SK-N-MC (cell line): ENCODE measurements at regions not wholly inside any gene's neighbourhood (a gene's known extent, or its start where the extent isn't known, plus 50 kb on each side); places are given as distances from the start of the nearest gene placed in this dataset.
A peak's percentile ranks its signal among the peaks of the same experiment; 100 is the strongest.
"Not testable (repeated sequence)": the region's sequence is repeated elsewhere in the genome, so short reads cannot be mapped to it uniquely, and the experiment has no call there.

Source experiments
- DNase-seq: peaks from one replicate; pipeline ENCODE4 v3.0.0-alpha.2; 2011; ENCODE audit warnings: low read depth, low spot score
- H3K27ac ChIP-seq: fragments of 200-600 bp; sonication (generic); 2 replicates; pipeline ENCODE4 v1.5.1; 2016; ENCODE audit warnings: mixed run types
- H3K36me3 ChIP-seq: fragments of 200-600 bp; sonication (generic); 2 replicates; pipeline ENCODE4 v1.6.1; 2017; ENCODE audit warnings: antibody characterized with exemption, low read length, mixed read lengths; ENCODE audit not compliant: insufficient read depth
- H3K4me3 ChIP-seq: fragments of 200-600 bp; sonication (generic); 2 replicates; pipeline ENCODE4 v1.5.1; 2016
- H3K9ac ChIP-seq: fragments of 200-600 bp; sonication (generic); 2 replicates; pipeline ENCODE4 v1.8.0; 2017; ENCODE audit warnings: mixed run types, mixed read lengths; ENCODE audit not compliant: insufficient read length
- H3K9me3 ChIP-seq: fragments of 200-600 bp; sonication (generic); 2 replicates; pipeline ENCODE4 v1.6.1; 2017; ENCODE audit warnings: low read depth, mild to moderate bottlenecking, antibody characterized with exemption, low read length, moderate library complexity, mixed read lengths
- EZH2 ChIP-seq: fragments of 200-600 bp; sonication (generic); IDR thresholded peaks from one replicate; pipeline ENCODE4 v1.6.1; 2017; ENCODE audit warnings: antibody characterized with exemption
- FOXP2 ChIP-seq: optimal IDR thresholded peaks from 2 replicates; pipeline ENCODE3; 2011; ENCODE audit warnings: mild to moderate bottlenecking, moderate library complexity; ENCODE audit not compliant: insufficient read depth; ENCODE audit errors: extremely low read length, control extremely low read depth
- POLR2AphosphoS5 ChIP-seq: IDR thresholded peaks from 2 replicates; pipeline ENCODE4 v1.6.1; 2012; ENCODE audit warnings: mild to moderate bottlenecking, low read depth, low read length, borderline replicate concordance

GRCh38 chr5:62231576-62231975, 74.4 kb upstream of the KIF2A start:
- TF ChIP-seq POLR2AphosphoS5 (no peak), FOXP2 (no peak), EZH2 (no peak)
- Histone ChIP-seq H3K36me3 (no peaks in the 10 kb centered on the region), H3K9me3 (no peaks in the 10 kb centered on the region), H3K9ac (no peak overlapping the region), H3K4me3 (no peak overlapping the region), H3K27ac (no peak overlapping the region)
- DNase-seq, result no peak

- DNase-seq, H3K9me3 ChIP-seq, H3K27ac ChIP-seq, H3K36me3 ChIP-seq, H3K9ac ChIP-seq, H3K4me3 ChIP-seq: not testable (repeated sequence)
Observed at GRCh38 chr5:62232218-62232617, 73.8 kb upstream of the KIF2A start.

- DNase-seq, H3K9ac ChIP-seq, H3K27ac ChIP-seq: not testable (repeated sequence)
Observed at GRCh38 chr5:62233083-62234046, 72.6 kb upstream of the KIF2A start.

GRCh38 chr5:62236593-62236992, 69.4 kb upstream of the KIF2A start:
- H3K36me3 ChIP-seq, H3K9me3 ChIP-seq, H3K27ac ChIP-seq, H3K9ac ChIP-seq, DNase-seq, H3K4me3 ChIP-seq: not testable (repeated sequence)

More at GRCh38 chr5:62233083-62234046, 72.6 kb upstream of the KIF2A start:
- not testable (repeated sequence) for H3K4me3 ChIP-seq, H3K36me3 ChIP-seq, H3K9me3 ChIP-seq

GRCh38 chr5:62237944-62238343, 68.1 kb upstream of the KIF2A start:
- peak overlapping the region; percentile 21; the same call in 1 of the 2 replicates for H3K27ac ChIP-seq
- not testable (repeated sequence) for H3K9ac ChIP-seq, H3K36me3 ChIP-seq, H3K9me3 ChIP-seq, DNase-seq, H3K4me3 ChIP-seq

GRCh38 chr5:62238584-62238983, 67.4 kb upstream of the KIF2A start:
- not testable (repeated sequence) for DNase-seq, H3K36me3 ChIP-seq, H3K4me3 ChIP-seq, H3K9ac ChIP-seq, H3K9me3 ChIP-seq
- H3K27ac ChIP-seq, result 0 out of 2 replicates have a peak overlapping the region, but pooled peaks have one; percentile 21

GRCh38 chr5:62240494-62240893, 65.5 kb upstream of the KIF2A start:
- H3K36me3 ChIP-seq, H3K9me3 ChIP-seq, H3K27ac ChIP-seq, DNase-seq, H3K9ac ChIP-seq, H3K4me3 ChIP-seq: not testable (repeated sequence)

- not testable (repeated sequence) for DNase-seq, H3K9ac ChIP-seq, H3K27ac ChIP-seq, H3K9me3 ChIP-seq, H3K4me3 ChIP-seq, H3K36me3 ChIP-seq
Observed at GRCh38 chr5:62242000-62242399, 64.0 kb upstream of the KIF2A start.

GRCh38 chr5:62243046-62243445, 63.0 kb upstream of the KIF2A start:
- H3K9ac ChIP-seq, DNase-seq, H3K36me3 ChIP-seq, H3K27ac ChIP-seq, H3K4me3 ChIP-seq, H3K9me3 ChIP-seq: not testable (repeated sequence)

GRCh38 chr5:62248192-62248591, 57.8 kb upstream of the KIF2A start:
- H3K9me3 ChIP-seq, H3K36me3 ChIP-seq, H3K9ac ChIP-seq, H3K27ac ChIP-seq, DNase-seq, H3K4me3 ChIP-seq: not testable (repeated sequence)

- not testable (repeated sequence) for H3K9me3 ChIP-seq, H3K36me3 ChIP-seq, H3K9ac ChIP-seq, H3K4me3 ChIP-seq, H3K27ac ChIP-seq, DNase-seq
Observed at GRCh38 chr5:62250085-62250484, 55.9 kb upstream of the KIF2A start.

GRCh38 chr5:62250919-62251318, 55.1 kb upstream of the KIF2A start:
- H3K4me3 ChIP-seq, H3K36me3 ChIP-seq, H3K9me3 ChIP-seq, H3K9ac ChIP-seq, DNase-seq, H3K27ac ChIP-seq: not testable (repeated sequence)

GRCh38 chr5:62252519-62252918, 53.5 kb upstream of the KIF2A start:
- H3K9ac ChIP-seq, H3K4me3 ChIP-seq, H3K36me3 ChIP-seq: not testable (repeated sequence)

GRCh38 chr5:62255551-62255950, 50.5 kb upstream of the KIF2A start:
- H3K4me3 ChIP-seq, H3K9ac ChIP-seq, DNase-seq, H3K36me3 ChIP-seq, H3K9me3 ChIP-seq: not testable (repeated sequence)
- peak overlapping the region; percentile 94; the same call in 1 of the 2 replicates for H3K27ac ChIP-seq

More at GRCh38 chr5:62252519-62252918, 53.5 kb upstream of the KIF2A start:
- not testable (repeated sequence) for H3K27ac ChIP-seq, DNase-seq, H3K9me3 ChIP-seq
